GM19397 (cell line): ENCODE measurements at regions not wholly inside any gene's neighbourhood (a gene's known extent, or its start where the extent isn't known, plus 50 kb on each side); places are given as distances from the start of the nearest gene placed in this dataset.
"Not testable (repeated sequence)": the region's sequence is repeated elsewhere in the genome, so short reads cannot be mapped to it uniquely, and the experiment has no call there.

Experiments
- ATAC-seq: cut with Tn5 transposase; IDR thresholded peaks from one replicate; pipeline ENCODE4 v1.9.1; 2021; ENCODE audit warnings: mild to moderate bottlenecking, moderate library complexity; ENCODE audit not compliant: unreplicated experiment

GRCh38 chr13:54261856-54262255, 1233.2 kb downstream of the OLFM4 start:
- ATAC-seq = no peak

GRCh38 chr13:54263868-54264267, 1235.3 kb downstream of the OLFM4 start:
- ATAC-seq = no peak

DNA sequence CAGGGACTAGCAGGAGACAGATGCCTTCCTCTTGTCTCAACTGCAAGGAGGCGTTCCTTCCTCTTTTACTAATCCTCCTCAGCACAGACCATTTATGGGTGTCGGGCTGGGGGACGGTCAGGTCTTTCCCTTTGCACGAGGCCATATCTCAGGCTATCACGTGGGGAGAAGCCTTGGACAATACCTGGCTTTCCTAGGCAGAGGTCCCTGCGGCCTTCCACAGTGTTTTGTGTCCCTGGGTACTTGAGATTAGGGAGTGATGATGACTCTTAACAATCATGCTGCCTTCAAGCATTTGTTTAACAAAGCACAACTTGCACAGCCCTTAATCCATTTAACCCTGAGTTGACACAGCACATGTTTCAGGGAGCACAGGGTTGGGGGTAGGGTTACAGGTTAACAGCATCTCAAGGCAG, 1238.6 kb downstream of the OLFM4 start:
- not testable (repeated sequence) for ATAC-seq

- ATAC-seq = not testable (repeated sequence)
Measured at GRCh38 chr13:54268013-54268695, 1239.5 kb downstream of the OLFM4 start.

DNA sequence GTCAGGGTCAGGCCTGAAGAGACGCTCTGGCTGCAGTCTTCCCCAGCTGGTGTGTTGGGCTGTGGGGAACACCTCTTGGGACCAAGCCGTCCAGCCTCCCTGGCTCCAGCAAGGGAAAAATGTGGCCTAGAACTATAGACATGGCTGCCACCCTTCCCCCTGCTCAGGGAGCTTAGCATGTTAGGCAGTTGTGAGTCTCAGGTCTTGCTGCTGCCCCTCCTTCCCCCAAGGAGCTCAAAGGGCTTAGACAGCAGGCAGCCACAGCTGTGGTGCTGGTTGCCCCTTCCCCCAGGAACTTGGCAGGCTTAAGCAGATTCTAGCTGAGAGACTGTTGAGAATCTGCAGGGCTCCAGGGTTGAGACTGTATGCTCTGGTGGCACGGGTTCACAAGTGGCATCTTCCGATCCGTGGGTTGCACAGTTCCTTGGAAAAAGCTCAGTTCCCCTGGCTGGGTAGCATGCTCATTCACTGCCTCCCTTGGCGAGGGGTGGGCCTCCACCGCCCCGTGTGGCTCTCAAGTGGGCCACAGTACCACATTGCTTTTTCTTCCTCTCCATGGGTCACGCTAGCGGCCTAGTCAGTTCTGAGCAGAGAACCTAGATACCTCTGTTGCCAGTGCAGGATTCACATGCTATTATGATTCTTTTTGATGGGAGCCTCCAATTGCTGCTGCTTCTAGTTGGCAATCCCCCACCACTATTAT, 1258.6 kb downstream of the OLFM4 start:
- no peak for ATAC-seq

DNA sequence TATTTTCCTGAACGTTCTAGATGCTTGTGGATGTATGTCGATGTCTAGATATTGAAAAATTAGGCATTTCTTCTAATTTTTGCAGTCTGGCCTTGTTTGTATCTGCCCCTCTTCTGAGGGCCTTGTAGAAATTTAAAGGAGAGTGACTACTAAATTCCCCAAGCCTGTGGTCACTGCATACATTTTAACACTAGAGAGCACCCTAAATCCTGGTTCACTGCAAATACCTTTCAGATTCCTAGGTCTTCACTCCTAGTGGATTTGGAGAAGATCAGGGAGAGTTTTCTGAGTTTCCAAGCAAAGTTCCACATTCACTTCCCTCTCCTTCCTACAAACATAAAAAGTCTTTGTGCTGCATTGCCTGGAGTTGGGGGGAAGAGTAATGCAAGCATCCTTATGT, 1272.5 kb downstream of the OLFM4 start:
- ATAC-seq = no peak

DNA sequence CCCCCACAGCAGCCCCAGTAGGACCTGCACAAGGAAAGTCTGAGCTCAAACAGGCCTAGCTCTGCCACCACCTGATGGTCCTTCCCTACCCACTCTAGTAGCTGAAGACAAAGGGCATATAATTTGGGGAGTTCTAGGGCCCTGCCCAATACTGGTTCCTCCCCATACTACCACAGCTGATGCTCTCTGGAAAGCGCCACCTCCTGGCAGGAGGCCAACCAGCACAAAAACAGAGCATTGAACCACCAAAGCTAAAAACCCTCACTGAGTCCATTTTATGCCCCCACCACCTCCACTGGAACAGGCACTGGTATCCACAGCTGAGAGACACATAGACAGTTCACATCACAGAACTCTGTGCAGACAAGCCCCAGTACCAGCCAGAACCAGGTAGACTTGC, 1276.8 kb downstream of the OLFM4 start:
- ATAC-seq = no peak

GRCh38 chr13:54312885-54313284, 1284.3 kb downstream of the OLFM4 start:
- no peak for ATAC-seq

DNA sequence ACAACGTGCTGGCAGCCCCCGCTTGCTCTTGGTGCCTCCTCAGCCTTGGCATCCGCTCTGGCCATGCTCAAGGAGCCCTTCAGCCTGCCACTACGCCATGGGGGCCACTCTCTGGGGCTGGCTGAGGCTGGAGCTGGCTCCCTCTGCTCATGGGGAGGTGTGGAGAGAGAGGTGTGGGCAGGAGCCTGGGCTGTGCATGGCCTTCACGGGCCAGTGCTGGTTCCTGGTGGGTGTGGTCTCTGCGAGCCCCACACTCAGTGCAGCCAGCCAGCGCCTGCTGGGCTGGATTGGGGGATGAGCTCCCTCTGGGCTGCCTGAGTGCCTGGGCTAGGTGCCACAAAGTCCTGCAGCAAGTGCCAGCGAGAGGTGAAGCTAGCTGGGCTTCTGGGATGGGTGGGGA, 1289.1 kb downstream of the OLFM4 start:
- ATAC-seq = no peak

- no peak for ATAC-seq
Measured at GRCh38 chr13:54337540-54337939, 1308.9 kb downstream of the OLFM4 start.

- ATAC-seq = no peak
Measured at GRCh38 chr13:54347531-54347930, 1318.9 kb downstream of the OLFM4 start.

- ATAC-seq = no peak
Measured at GRCh38 chr13:54356209-54356608, 1327.6 kb downstream of the OLFM4 start.

GRCh38 chr13:54356849-54357248, 1328.2 kb downstream of the OLFM4 start:
- no peak for ATAC-seq

DNA sequence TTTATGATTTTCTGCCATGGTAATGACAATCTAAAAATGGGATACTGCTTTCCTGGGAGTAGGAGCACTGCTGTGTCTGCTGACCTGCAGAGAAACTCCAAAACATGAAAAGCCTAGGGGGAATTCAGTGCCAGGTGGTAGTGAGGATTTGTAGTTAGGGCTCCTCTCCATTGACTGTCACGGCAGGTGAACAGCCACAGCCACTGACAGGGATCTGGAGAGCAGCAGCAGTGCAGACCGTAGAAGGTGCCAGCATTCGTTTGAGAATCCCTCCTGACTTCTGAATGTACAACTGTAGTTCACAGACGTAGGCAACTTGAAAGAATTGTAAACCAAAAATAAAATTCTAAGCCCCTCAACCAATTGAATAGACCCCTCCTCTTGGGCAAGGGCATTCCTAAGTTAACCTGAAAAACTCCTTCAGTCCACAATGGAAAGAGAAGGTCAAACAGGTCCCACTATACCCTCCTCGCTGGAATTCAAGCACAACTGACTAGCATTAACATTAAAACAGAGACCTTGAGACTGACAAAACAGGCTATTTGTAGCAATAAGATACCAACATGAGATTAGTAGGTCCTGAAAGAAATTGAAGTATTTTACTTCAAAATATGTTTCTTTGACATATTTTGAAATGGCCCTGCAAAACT, 1328.8 kb downstream of the OLFM4 start:
- no peak for ATAC-seq

DNA sequence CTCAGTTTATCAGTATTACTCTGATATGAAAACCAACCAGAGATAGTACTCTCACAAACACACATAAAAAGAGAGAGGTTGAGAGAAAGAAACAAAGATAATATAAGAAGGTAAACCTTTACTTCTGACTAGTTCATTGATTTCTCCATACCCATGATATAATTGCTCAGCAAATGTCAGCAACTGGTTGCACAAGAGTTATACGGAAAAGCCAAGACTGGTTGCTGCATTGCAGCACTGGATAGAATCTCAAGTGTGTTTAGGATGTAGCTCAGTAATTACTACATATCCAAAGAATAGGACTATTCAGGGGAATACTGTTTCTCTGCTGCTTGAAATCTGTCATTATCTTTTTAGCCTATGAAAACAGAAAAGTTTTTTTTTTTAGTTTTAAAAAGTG, 1332.8 kb downstream of the OLFM4 start:
- no peak for ATAC-seq

GRCh38 chr13:54366728-54367127, 1338.1 kb downstream of the OLFM4 start:
- no peak for ATAC-seq

DNA sequence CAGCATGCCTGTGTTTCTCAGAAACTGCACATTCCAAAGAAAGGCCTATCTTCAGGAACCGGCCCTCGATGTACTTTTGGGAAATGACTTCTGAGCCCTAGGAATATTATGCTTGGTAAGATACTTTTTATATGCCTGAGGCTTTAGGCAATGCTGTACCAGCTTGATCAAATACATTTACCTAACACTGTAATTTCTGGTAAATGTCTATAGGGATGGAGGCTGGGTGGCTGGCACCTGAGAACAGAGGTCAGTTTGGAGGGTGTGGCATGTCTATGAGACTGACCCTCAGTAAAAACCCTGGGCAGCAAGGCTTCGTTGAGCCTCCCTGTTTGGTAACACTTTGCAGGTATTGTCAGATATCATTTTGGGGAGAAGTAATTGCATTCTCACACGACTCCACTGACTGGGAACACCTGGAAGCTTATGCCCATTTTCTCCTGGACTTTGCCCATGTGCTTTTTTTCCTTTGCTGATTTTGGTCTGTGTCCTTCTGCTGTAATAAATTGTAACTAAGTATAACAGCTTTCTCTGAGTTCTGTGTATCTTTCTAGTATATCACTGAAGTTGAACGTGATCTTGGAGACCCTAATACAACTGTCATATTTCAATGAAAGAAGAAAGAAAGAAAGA, 1339.1 kb downstream of the OLFM4 start:
- no peak for ATAC-seq

- no peak for ATAC-seq
Measured at GRCh38 chr13:54368387-54368786, 1339.8 kb downstream of the OLFM4 start.

GRCh38 chr13:54373211-54373610, 1344.6 kb downstream of the OLFM4 start:
- ATAC-seq = no peak

GRCh38 chr13:54379461-54379860, 1350.8 kb downstream of the OLFM4 start:
- no peak for ATAC-seq

GRCh38 chr13:54383604-54384003, 1355.0 kb downstream of the OLFM4 start:
- ATAC-seq = no peak

DNA sequence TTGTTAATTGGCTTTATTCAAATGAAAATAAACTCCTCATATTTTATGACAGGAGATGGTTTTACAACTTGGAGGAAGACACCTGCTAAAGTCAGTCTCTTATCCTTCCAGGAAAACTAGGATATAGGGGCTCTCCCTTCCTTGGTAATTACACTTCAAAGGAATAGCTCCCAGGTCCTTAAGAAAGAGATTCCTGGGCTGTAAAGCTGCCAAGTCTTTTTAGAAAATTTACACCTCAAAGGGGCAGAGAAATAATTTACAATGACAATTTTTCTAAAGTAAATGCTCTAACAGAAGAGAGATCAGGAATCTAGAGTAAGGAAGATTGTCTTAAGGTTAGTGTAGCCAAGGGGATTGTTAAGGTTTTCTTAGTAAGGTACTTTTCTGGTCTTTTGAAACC, 1359.0 kb downstream of the OLFM4 start:
- no peak for ATAC-seq
